NCI-H1048 (cell line): ENCODE measurements at regions not wholly inside any gene's neighbourhood (a gene's known extent, or its start where the extent isn't known, plus 50 kb on each side); places are given as distances from the start of the nearest gene placed in this dataset.
"Not testable (repeated sequence)": the region's sequence is repeated elsewhere in the genome, so short reads cannot be mapped to it uniquely, and the experiment has no call there.

Experiments
- DNase-seq: peaks from one replicate; lab custom pipeline; 2025; lab: John Stamatoyannopoulos, UW

GRCh38 chr7:113389112-113389646, 270.8 kb upstream of the SMIM30 start:
- no peak for DNase-seq

GRCh38 chr7:113383638-113384037, 265.3 kb upstream of the SMIM30 start:
- DNase-seq, result no peak

DNA sequence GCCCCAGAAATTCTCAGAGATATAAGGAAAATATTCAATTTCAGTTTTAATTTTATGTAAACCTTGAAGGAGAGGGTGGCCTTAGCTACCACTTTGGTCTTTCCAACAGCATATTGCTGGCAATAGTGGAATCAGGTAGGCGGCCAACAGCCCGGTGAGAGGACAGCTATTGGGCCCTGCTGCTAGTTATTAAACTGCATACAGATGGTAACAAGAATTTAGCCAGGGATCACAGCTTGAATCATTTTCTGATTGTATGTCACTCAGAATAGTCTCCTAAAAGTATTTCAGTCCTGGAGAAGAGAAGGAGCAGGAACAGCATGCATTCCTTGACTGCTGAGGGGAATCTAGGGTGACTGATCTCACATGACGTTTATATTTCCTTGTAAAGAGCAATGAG, 261.4 kb upstream of the SMIM30 start:
- DNase-seq, result no peak

- no peak for DNase-seq
These were observed 256.6 kb upstream of the SMIM30 start for GRCh38 chr7:113374955-113375354.

- DNase-seq, result no peak
These were observed 255.5 kb upstream of the SMIM30 start for GRCh38 chr7:113373863-113374262.

- no peak for DNase-seq
These were observed 253.2 kb upstream of the SMIM30 start for GRCh38 chr7:113371416-113372043.

DNA sequence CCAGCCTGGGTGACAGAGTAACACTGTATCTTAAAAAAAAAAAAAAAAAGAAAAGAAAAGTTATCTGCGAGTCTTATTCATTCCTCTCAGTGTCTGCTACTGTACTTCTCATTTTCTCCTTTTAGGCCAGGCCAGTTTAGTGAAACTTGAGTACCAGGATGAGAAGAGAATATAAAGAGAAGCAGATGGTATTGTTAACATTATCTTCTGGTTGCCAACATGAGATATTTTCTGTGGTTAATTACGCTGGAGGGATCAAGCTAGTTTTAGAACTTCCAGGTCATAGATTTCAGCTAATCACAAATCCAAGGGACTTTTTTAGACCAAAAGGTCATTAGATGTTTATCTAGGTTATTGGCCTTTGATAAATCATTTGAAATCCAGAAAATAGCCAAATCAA, 252.6 kb upstream of the SMIM30 start:
- DNase-seq, result no peak

- no peak for DNase-seq
These were observed 249.9 kb upstream of the SMIM30 start for GRCh38 chr7:113368256-113368655.

- DNase-seq, result no peak
These were observed 248.8 kb upstream of the SMIM30 start for GRCh38 chr7:113367041-113367586.

DNA sequence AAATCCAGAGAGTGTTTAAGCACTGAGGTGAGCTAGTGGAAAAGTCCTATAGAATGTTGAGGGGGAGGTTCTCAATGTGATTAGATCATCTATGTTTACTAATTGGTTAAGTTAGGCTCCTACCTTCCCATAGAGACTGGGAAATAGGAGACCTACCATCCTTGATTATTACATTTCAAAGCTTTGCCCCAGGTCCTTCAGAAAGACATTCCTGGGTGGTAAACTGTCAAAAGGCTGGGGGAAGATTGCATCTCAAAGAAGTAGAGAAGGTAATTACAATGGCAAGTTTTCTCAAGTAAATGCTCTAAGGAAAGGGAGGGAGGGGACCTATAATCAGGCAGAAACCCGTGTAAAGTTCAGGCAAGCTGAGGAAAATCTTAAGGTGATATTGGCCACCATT, 247.8 kb upstream of the SMIM30 start:
- DNase-seq, result no peak

DNA sequence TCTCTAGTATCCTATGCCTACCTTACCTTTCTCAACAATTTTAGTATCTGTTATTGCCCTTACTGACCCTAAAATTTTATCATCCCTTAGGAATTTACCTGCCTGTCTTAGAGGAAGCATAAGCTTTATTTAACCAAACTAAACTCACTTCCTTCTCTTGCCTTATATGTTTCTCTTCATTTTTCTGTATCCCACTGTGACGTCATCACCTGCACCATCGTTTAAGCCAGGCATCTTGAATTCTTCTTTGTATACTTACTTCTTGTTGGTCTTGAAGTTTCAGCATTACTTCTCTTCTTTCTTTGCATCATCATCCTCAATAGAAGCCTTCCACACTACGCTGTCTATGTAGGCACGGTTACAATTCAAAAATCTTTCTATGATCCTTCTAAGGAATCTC, 231.0 kb upstream of the SMIM30 start:
- DNase-seq, result no peak

GRCh38 chr7:113339661-113340060, 221.3 kb upstream of the SMIM30 start:
- DNase-seq, result no peak

GRCh38 chr7:113338071-113338696, 219.8 kb upstream of the SMIM30 start:
- DNase-seq, result no peak

- DNase-seq, result not testable (repeated sequence)
These were observed 218.5 kb upstream of the SMIM30 start for GRCh38 chr7:113336838-113337237.

DNA sequence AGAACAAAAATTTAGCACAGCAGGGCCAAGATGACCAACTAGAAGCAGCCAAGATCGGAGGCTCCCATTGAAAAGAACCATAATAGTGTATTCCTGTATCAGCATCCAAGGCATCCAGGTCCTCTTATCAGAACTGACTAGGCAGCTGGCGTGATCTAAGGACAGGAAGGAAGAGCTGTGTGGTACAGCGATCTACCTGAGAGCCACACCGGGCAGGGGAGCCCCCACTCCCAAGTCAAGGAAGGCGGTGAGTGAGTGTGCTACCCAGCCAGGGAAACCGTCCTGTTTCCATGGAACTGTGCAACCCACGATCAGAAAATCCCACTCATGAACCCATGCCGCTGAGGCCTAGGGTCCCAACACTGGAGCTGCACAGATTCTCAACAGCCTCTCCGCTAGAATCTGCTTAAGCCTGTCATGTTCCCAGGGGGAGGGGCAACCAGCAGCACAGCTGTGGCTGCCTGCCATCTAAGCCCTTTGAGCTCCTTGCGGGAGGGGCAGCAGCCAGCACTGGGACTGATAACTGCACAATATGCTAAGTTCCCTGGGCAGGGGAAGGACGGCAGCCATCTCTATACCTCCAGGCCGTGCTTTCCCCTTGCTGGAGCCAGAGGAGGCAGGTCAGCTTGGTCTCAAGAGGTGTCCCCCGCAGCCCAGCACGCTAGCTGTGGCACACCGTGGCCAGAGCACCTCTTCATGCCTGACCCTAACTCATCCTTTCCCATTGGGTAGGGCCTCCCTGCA, 213.0 kb upstream of the SMIM30 start:
- DNase-seq, result no peak

GRCh38 chr7:113321201-113321600, 202.8 kb upstream of the SMIM30 start:
- no peak for DNase-seq

- DNase-seq, result no peak
These were observed 202.1 kb upstream of the SMIM30 start for GRCh38 chr7:113320419-113320818.

- no peak for DNase-seq
These were observed 196.2 kb upstream of the SMIM30 start for GRCh38 chr7:113314594-113314993.

GRCh38 chr7:113308399-113308798, 190.0 kb upstream of the SMIM30 start:
- DNase-seq, result no peak

DNA sequence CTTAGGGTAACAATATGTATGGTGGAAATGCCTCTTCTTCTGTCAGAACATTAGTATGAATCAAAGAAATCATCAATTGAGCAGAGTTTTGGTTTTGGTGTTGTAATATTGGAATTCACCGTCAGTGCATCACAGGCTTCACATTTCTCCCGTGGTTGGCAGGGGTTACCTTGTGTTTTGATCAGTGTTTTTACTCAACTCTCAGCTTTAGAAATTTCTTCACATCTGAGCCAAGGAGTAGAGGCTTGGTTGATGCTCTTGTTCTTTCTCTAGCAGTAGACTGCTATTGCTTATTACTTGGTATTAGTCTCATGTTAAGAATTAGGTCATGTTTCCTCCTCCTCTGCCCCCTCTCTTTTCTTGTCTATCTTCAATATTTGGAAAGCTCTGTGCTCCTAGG, 188.8 kb upstream of the SMIM30 start:
- no peak for DNase-seq

- DNase-seq, result no peak
These were observed 187.9 kb upstream of the SMIM30 start for GRCh38 chr7:113306302-113306701.

DNA sequence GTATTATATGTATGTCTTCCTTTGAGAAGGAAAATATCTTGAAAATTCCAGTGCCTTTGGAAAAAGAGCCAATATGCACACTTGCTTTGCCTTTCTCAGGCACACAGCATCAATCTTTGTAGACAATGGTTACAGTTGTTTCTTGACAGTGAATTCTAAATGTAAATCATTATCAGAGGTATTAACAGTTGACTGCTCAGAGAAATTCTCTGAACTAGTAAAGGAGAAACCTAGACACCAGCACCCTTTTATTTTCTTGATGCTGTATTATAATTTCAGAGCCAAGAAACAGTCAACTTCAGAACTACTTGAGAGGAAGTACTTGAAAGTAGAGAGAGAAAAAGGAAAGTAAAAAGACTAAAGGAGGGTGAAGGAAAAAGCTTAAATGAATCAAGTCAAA, 185.8 kb upstream of the SMIM30 start:
- DNase-seq, result no peak

DNA sequence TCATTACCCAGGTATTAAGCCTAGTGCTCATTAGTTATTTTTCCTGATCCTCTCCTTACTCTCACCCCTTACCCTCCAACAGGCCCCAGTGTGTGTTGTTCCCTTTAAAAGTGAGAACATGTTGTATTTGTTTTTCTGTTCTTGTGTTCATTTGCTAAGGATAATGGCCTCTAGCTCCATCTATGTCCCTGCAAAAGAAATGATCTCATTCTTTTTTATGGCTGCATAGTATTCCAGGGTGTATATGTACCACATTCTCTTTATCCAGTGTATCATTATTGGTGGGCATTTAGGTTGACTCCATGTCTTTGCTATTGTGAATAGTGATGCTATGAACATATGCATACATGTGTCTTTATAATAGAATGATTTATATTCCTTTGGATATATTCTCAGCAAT, 185.0 kb upstream of the SMIM30 start:
- not testable (repeated sequence) for DNase-seq
